ENCODE measurements at regions not wholly inside any gene's neighbourhood (a gene's known extent, or its start where the extent isn't known, plus 50 kb on each side); places are given as distances from the start of the nearest gene placed in this dataset.

- no peak for DNase-seq (ENCODE audit: low read depth, low spot score)
- ChIA-PET CTCF (no interaction called here), POLR2A (no interaction called here)
- H3K9me3 ChIP-seq (replicated peaks; ENCODE audit: control insufficient read depth, insufficient read depth, low read length): peaks cover 2% of the 10 kb centered on the region
- no peak overlapping the region for H3K4me3 ChIP-seq (replicated peaks in 1 of 3; ENCODE audit: insufficient read depth in 1 of 3, low read depth in 1 of 3, low read length in 3 of 3)
- H3K27me3 ChIP-seq (ENCODE audit: control insufficient read depth in 2 of 2, insufficient read depth in 2 of 2, low read length in 2 of 2): no peaks in the 10 kb centered on the region
- no peak overlapping the region for H2AFZ ChIP-seq (ENCODE audit: low read depth, low read length)
- TF ChIP-seq EZH2 (IDR thresholded peaks at IDR 0.05; ENCODE audit: borderline replicate concordance, low read depth, low read length, severe bottlenecking) (no peak), GATA2 (IDR thresholded peaks at IDR 0.05; ENCODE audit: insufficient read depth, insufficient read length, low read depth, low read length) (no peak), FOS (IDR thresholded peaks at IDR 0.05; ENCODE audit: borderline replicate concordance, insufficient read depth, low read length) (no peak), CTCF (IDR thresholded peaks at IDR 0.05; ENCODE audit: extremely low read depth in 1 of 2, insufficient read depth in 1 of 2, low read depth in 1 of 2, low read length in 2 of 2) (no peak), POLR2AphosphoS5 (IDR thresholded peaks at IDR 0.05; ENCODE audit: insufficient read depth, low read depth, low read length) (no peak)
- H4K20me1 ChIP-seq (replicated peaks; ENCODE audit: control insufficient read depth, extremely low read depth, insufficient read depth, low read length): no peaks in the 10 kb centered on the region
- intact Hi-C loops (cut with micrococcal nuclease): no loop called here
- no peak for FAIRE-seq
- H3K9me1 ChIP-seq (replicated peaks; ENCODE audit: control insufficient read depth, extremely low read depth, insufficient read depth, low read length): no peaks in the 10 kb centered on the region
- H3K9ac ChIP-seq (replicated peaks; ENCODE audit: extremely low read depth, insufficient read depth, low read length): no peak overlapping the region
- no peak overlapping the region for H3K4me2 ChIP-seq (ENCODE audit: insufficient read depth, low read length)
- no peaks in the 10 kb centered on the region for H3K36me3 ChIP-seq (ENCODE audit: control insufficient read depth in 2 of 2, extremely low read depth in 1 of 2, insufficient read depth in 2 of 2, low read length in 2 of 2)
- no peaks in the 10 kb centered on the region for H3K79me2 ChIP-seq (ENCODE audit: control insufficient read depth, insufficient read depth, low read length)
- BruUV-seq (replicated peaks): no TSS peak
- no peaks in the 10 kb centered on the region for H3K4me1 ChIP-seq (ENCODE audit: control insufficient read depth, extremely low read depth, insufficient read depth, low read length)
- H3K27ac ChIP-seq (ENCODE audit: insufficient read depth, low read depth, low read length): no peak overlapping the region
- dilution Hi-C loops (cut with MboI; ENCODE audit: extremely low pct_ligation_motif_present, low sequenced_read_pairs): no loop called here
These were observed 486.0 kb upstream of the CHRM3 start for GRCh38 chr1:238900334-238900865.

- no TSS peak for BruUV-seq (replicated peaks)
- dilution Hi-C loops (cut with MboI; ENCODE audit: extremely low pct_ligation_motif_present, low sequenced_read_pairs): no loop called here
- FAIRE-seq (no peak), DNase-seq (ENCODE audit: low read depth, low spot score) (no peak)
- TF ChIP-seq MAX (IDR thresholded peaks at IDR 0.05; ENCODE audit: insufficient read depth, insufficient read length): no peak
- TF ChIP-seq POLR2A (IDR thresholded peaks at IDR 0.05; ENCODE audit: low read depth, low read length): no peak
- no peak for TF ChIP-seq CTCF (IDR thresholded peaks at IDR 0.05; ENCODE audit: extremely low read depth in 1 of 2, insufficient read depth in 1 of 2, low read depth in 1 of 2, low read length in 2 of 2)
- TF ChIP-seq MYC (IDR thresholded peaks at IDR 0.05; ENCODE audit: low read depth, low read length): no peak
- no peak for TF ChIP-seq JUN (IDR thresholded peaks at IDR 0.05; ENCODE audit: borderline replicate concordance, insufficient read depth, insufficient read length, low read depth)
- TF ChIP-seq FOS (IDR thresholded peaks at IDR 0.05; ENCODE audit: borderline replicate concordance, insufficient read depth, low read length): no peak
- TF ChIP-seq POLR2AphosphoS5 (IDR thresholded peaks at IDR 0.05; ENCODE audit: insufficient read depth, low read depth, low read length): no peak
- TF ChIP-seq GATA2 (IDR thresholded peaks at IDR 0.05; ENCODE audit: insufficient read depth, insufficient read length, low read depth, low read length): no peak
- TF ChIP-seq EZH2 (IDR thresholded peaks at IDR 0.05; ENCODE audit: borderline replicate concordance, low read depth, low read length, severe bottlenecking): no peak
- no peaks in the 10 kb centered on the region for H3K36me3 ChIP-seq (ENCODE audit: control insufficient read depth in 2 of 2, extremely low read depth in 1 of 2, insufficient read depth in 2 of 2, low read length in 2 of 2)
- H3K4me3 ChIP-seq (replicated peaks in 1 of 3; ENCODE audit: insufficient read depth in 1 of 3, low read depth in 1 of 3, low read length in 3 of 3): no peak overlapping the region
- intact Hi-C loops (cut with micrococcal nuclease): no loop called here
- no peaks in the 10 kb centered on the region for H4K20me1 ChIP-seq (replicated peaks; ENCODE audit: control insufficient read depth, extremely low read depth, insufficient read depth, low read length)
- H3K27me3 ChIP-seq (ENCODE audit: control insufficient read depth in 2 of 2, insufficient read depth in 2 of 2, low read length in 2 of 2): no peaks in the 10 kb centered on the region
- H3K27ac ChIP-seq (ENCODE audit: insufficient read depth, low read depth, low read length): no peak overlapping the region
- no peak overlapping the region for H3K9ac ChIP-seq (replicated peaks; ENCODE audit: extremely low read depth, insufficient read depth, low read length)
- no peak overlapping the region for H3K4me2 ChIP-seq (ENCODE audit: insufficient read depth, low read length)
- ChIA-PET CTCF (no interaction called here), POLR2A (no interaction called here)
- no peaks in the 10 kb centered on the region for H3K79me2 ChIP-seq (ENCODE audit: control insufficient read depth, insufficient read depth, low read length)
- no peaks in the 10 kb centered on the region for H3K4me1 ChIP-seq (ENCODE audit: control insufficient read depth, extremely low read depth, insufficient read depth, low read length)
- H2AFZ ChIP-seq (ENCODE audit: low read depth, low read length): no peak overlapping the region
- no peaks in the 10 kb centered on the region for H3K9me1 ChIP-seq (replicated peaks; ENCODE audit: control insufficient read depth, extremely low read depth, insufficient read depth, low read length)
- peaks cover 2% of the 10 kb centered on the region for H3K9me3 ChIP-seq (replicated peaks; ENCODE audit: control insufficient read depth, insufficient read depth, low read length)
These were observed 487.5 kb upstream of the CHRM3 start for GRCh38 chr1:238898856-238899255.

Data from endothelial cell of umbilical vein (primary cell).